C4-2B (cell line): ENCODE measurements at regions not wholly inside any gene's neighbourhood (a gene's known extent, or its start where the extent isn't known, plus 50 kb on each side); places are given as distances from the start of the nearest gene placed in this dataset.

Experiments
- CTCF ChIP-seq: fragments of 450-650 bp; conservative IDR thresholded peaks from 2 replicates; pipeline ENCODE4 v1.5.1; 2017; ENCODE audit warnings: mild to moderate bottlenecking
- ZFX ChIP-seq: fragments of 450-650 bp; IDR thresholded peaks from 2 replicates; pipeline ENCODE4 v1.6.1; 2017

GRCh38 chr16:7086822-7087616 lies 245.6 kb upstream of the RBFOX1 start:
- peak; percentile 47 for TF ChIP-seq CTCF
- TF ChIP-seq ZFX = no peak
